HCT116 (cell line): ENCODE measurements at regions not wholly inside any gene's neighbourhood (a gene's known extent, or its start where the extent isn't known, plus 50 kb on each side); places are given as distances from the start of the nearest gene placed in this dataset.

Source experiments
- ATAC-seq: fragments of 200-7000 bp; cut with Tn5 transposase; 2 replicates; pipeline ENCODE4 v1.9.1; 2020; ENCODE audit warnings: mild to moderate bottlenecking, moderate library complexity
- BruUV-seq: library from RNA; stranded (reverse); fragments of 400-500 nt; replicated peaks from 2 replicates; lab custom pipeline; 2021; lab: Mats Ljungman, UMichigan
- CTCF ChIA-PET: fragments of 300-600 bp; sonication (Branson Sonifier 250); formaldehyde crosslinking; loops from one replicate; lab custom pipeline; 2021; ENCODE audit warnings: antibody characterized with exemption; lab: Charles Lee
- POLR2A ChIA-PET: fragments of 300-600, 350-600 bp; sonication (Branson Sonifier 250); formaldehyde crosslinking; loops from one replicate; lab custom pipeline; 2021; ENCODE audit warnings: antibody characterized with exemption; lab: Charles Lee
- RAD21 ChIA-PET, 2 experiments: fragments of 300-600 bp; sonication (Branson Sonifier 250); formaldehyde crosslinking; loops; one replicate each; lab custom pipeline; 2023; ENCODE audit warnings: low total read pairs in 2 of 2; ENCODE audit not compliant: uncharacterized antibody in 2 of 2, unreplicated experiment in 2 of 2, low non-redundant PET in 1 of 2; lab: Charles Lee
- DNase-seq: peaks from one replicate; pipeline ENCODE4 v3.0.0-alpha.2; 2010; ENCODE audit warnings: low read depth, low spot score
- H2AFZ ChIP-seq: fragments of 200-600 bp; shearing (Covaris generic), sonication (generic); 2 replicates; pipeline ENCODE4 v1.6.1; 2017; ENCODE audit warnings: low read depth, mixed run types, mixed read lengths, antibody characterized with exemption, low read length; ENCODE audit not compliant: poor library complexity, severe bottlenecking
- H3K27ac ChIP-seq: 2 replicates; pipeline ENCODE4 v1.5.1; 2012; ENCODE audit warnings: low read depth, low read length
- H3K27me3 ChIP-seq: fragments of 200-600 bp; sonication (generic); 2 replicates; pipeline ENCODE4 v1.6.1; 2016; ENCODE audit warnings: mixed run types, low read length, mixed read lengths; ENCODE audit not compliant: insufficient read depth
- H3K36me3 ChIP-seq, 2 experiments: fragments of 200-500 bp in 1 of 2; fragments of 200-600 bp in 1 of 2; sonication (Bioruptor generic) in 1 of 2; sonication (generic) in 1 of 2; 2 replicates each; pipeline versions ENCODE4 v1.5.1 to v1.6.1; 2014 to 2016; ENCODE audit warnings: low read length in 2 of 2, inconsistent platforms in 1 of 2, mixed read lengths in 1 of 2, mixed run types in 1 of 2; ENCODE audit not compliant: insufficient read depth in 2 of 2, control insufficient read depth in 1 of 2
- H3K4me1 ChIP-seq, 2 experiments: fragments of 200-600 bp in 1 of 2; sonication (generic) in 1 of 2; 2 replicates each; pipeline versions ENCODE4 v1.5.1 to v1.6.1; 2012 to 2017; ENCODE audit warnings: low read length in 2 of 2, inconsistent platforms in 1 of 2, mild to moderate bottlenecking in 1 of 2, mixed read lengths in 1 of 2, mixed run types in 1 of 2, moderate library complexity in 1 of 2; ENCODE audit not compliant: insufficient read depth in 2 of 2, control insufficient read depth in 1 of 2
- H3K4me2 ChIP-seq: fragments of 200-600 bp; sonication (generic); 2 replicates; pipeline ENCODE4 v1.6.1; 2017; ENCODE audit warnings: mixed run types, low read length, mixed read lengths
- H3K4me3 ChIP-seq, 2 experiments: fragments of 200-600 bp in 1 of 2; sonication (generic) in 1 of 2; replicated peaks in 1 of 2; 2 replicates each; pipeline ENCODE4 v1.5.1; 2011 to 2016; ENCODE audit warnings: low read length in 2 of 2, control low read depth in 1 of 2, low read depth in 1 of 2, mild to moderate bottlenecking in 1 of 2, mixed read lengths in 1 of 2, mixed run types in 1 of 2
- H3K79me2 ChIP-seq: fragments of 200-600 bp; sonication (generic); 2 replicates; pipeline ENCODE4 v1.6.1; 2017; ENCODE audit warnings: mild to moderate bottlenecking, mixed run types, low read length, moderate library complexity, mixed read lengths; ENCODE audit not compliant: insufficient read depth
- H3K9ac ChIP-seq: fragments of 200-600 bp; sonication (generic); 2 replicates; pipeline ENCODE4 v1.6.1; 2016; ENCODE audit warnings: low read length, mixed read lengths
- H3K9me2 ChIP-seq: fragments of 200-600 bp; sonication (generic), shearing (Covaris generic); 2 replicates; pipeline ENCODE4 v1.6.1; 2017; ENCODE audit warnings: mixed run types, mild to moderate bottlenecking, moderate library complexity; ENCODE audit not compliant: insufficient read depth
- H3K9me3 ChIP-seq, 2 experiments: fragments of 200-500 bp in 1 of 2; fragments of 200-600 bp in 1 of 2; sonication (Bioruptor generic) in 1 of 2; sonication (generic) in 1 of 2; 2 replicates each; pipeline ENCODE4 v1.6.1; 2014 to 2017; ENCODE audit warnings: low read length in 2 of 2, mixed read lengths in 2 of 2, inconsistent platforms in 1 of 2, low read depth in 1 of 2, mild to moderate bottlenecking in 1 of 2, mixed run types in 1 of 2, moderate library complexity in 1 of 2; ENCODE audit not compliant: control insufficient read depth in 1 of 2, insufficient read depth in 1 of 2
- H4K20me1 ChIP-seq: fragments of 200-600 bp; sonication (generic), shearing (Covaris generic); 2 replicates; pipeline ENCODE4 v1.6.1; 2017; ENCODE audit warnings: mixed run types, mild to moderate bottlenecking, moderate library complexity; ENCODE audit not compliant: insufficient read depth
- CEBPB ChIP-seq: IDR thresholded peaks from 2 replicates; pipeline ENCODE4 v1.6.1; 2012; ENCODE audit warnings: low read depth
- CTCF ChIP-seq, 3 experiments: fragments of 200-600 bp in 1 of 3; sonication (generic) in 1 of 3; IDR thresholded peaks in 2 of 3; conservative IDR thresholded peaks in 1 of 3; 2 replicates each; pipeline ENCODE4 v1.5.1; 2012 to 2017; ENCODE audit warnings: low read depth in 2 of 3, low read length in 2 of 3, antibody characterized with exemption in 1 of 3, borderline replicate concordance in 1 of 3, control low read depth in 1 of 3, mild to moderate bottlenecking in 1 of 3, mixed read lengths in 1 of 3, mixed run types in 1 of 3, moderate library complexity in 1 of 3; ENCODE audit not compliant: insufficient read depth in 1 of 3
- ELF1 ChIP-seq: IDR thresholded peaks from 2 replicates; pipeline ENCODE4 v1.6.1; 2012; ENCODE audit warnings: low read depth, borderline replicate concordance
- EZH2phosphoT487 ChIP-seq: fragments of 200-600 bp; IDR thresholded peaks from 2 replicates; pipeline ENCODE4 v1.6.1; 2018; ENCODE audit warnings: antibody characterized with exemption, borderline replicate concordance
- FOSL1 ChIP-seq: IDR thresholded peaks from 2 replicates; pipeline ENCODE4 v1.6.1; 2012; ENCODE audit warnings: low read depth
- SRF ChIP-seq: IDR thresholded peaks from 2 replicates; pipeline ENCODE4 v1.6.1; 2012; ENCODE audit warnings: low read depth
- TCF7L2 ChIP-seq: IDR thresholded peaks from 2 replicates; pipeline ENCODE4 v1.7.0; 2011; ENCODE audit warnings: borderline replicate concordance, inconsistent platforms; ENCODE audit not compliant: insufficient read depth, insufficient read length; ENCODE audit errors: extremely low read depth
- YY1 ChIP-seq: IDR thresholded peaks from 2 replicates; pipeline ENCODE4 v1.6.1; 2011; ENCODE audit warnings: low read length, low read depth, moderate library complexity, mild to moderate bottlenecking; ENCODE audit not compliant: insufficient replicate concordance; ENCODE audit errors: extremely low read depth
- ZBTB33 ChIP-seq: IDR thresholded peaks from 2 replicates; pipeline ENCODE4 v1.6.1; 2011; ENCODE audit warnings: mild to moderate bottlenecking, low read length, moderate library complexity; ENCODE audit not compliant: insufficient replicate concordance; ENCODE audit errors: extremely low read depth
- intact Hi-C: fragments of 100-400 bp; cut with micrococcal nuclease; formaldehyde crosslinking; loops from 2 replicates; pipeline ENCODE4 v1.10.0; 2022

- intact Hi-C loops: no loop called here
- TF ChIP-seq EZH2phosphoT487: no peak
- no peak for TF ChIP-seq FOSL1
- no peak for TF ChIP-seq ELF1
- Histone ChIP-seq H3K27me3 (peaks cover 55% of the 10 kb centered on the region), H3K9me2 (no peaks in the 10 kb centered on the region), H3K4me1 (no peaks in the 10 kb centered on the region), H3K27ac (no peak overlapping the region), H3K4me3 (no peak overlapping the region), H3K9ac (no peak overlapping the region), H3K4me2 (no peak overlapping the region), H2AFZ (no peak overlapping the region), H3K79me2 (no peaks in the 10 kb centered on the region), H4K20me1 (no peaks in the 10 kb centered on the region), H3K9me3 (no peaks in the 10 kb centered on the region), H3K36me3 (no peaks in the 10 kb centered on the region)
- DNase-seq (no peak), ATAC-seq (no peak)
- CTCF ChIA-PET: no interaction called here
- POLR2A ChIA-PET: no interaction called here
- RAD21 ChIA-PET: no interaction called here
- BruUV-seq: no TSS peak
Observed at GRCh38 chr10:111936143-111936542, 247.4 kb downstream of the GPAM start.

- TF ChIP-seq CTCF (IDR thresholded peaks at IDR 0.05 in 2 of 3, conservative IDR thresholded peaks at IDR 0.05 in 1 of 3; ENCODE audit: borderline replicate concordance in 1 of 3, insufficient read depth in 1 of 3, low read depth in 2 of 3, low read length in 2 of 3) (peak in 2 of 3 experiments; percentile 17 to 24; a peak in 2 of 6 replicates), EZH2phosphoT487 (no peak), TCF7L2 (no peak), YY1 (no peak), SRF (no peak), ZBTB33 (no peak), CEBPB (no peak)
- no TSS peak for BruUV-seq
- peaks cover 29% of the 10 kb centered on the region for H3K27me3 ChIP-seq
- RAD21 ChIA-PET: no interaction called here
- H3K36me3 ChIP-seq: no peaks in the 10 kb centered on the region
- H3K9ac ChIP-seq: no peak overlapping the region
- no peak overlapping the region for H3K4me3 ChIP-seq
- H3K79me2 ChIP-seq: no peaks in the 10 kb centered on the region
- no peak overlapping the region for H3K27ac ChIP-seq
- intact Hi-C loops: no loop called here
- H2AFZ ChIP-seq: no peak overlapping the region
- no peaks in the 10 kb centered on the region for H3K9me2 ChIP-seq
- POLR2A ChIA-PET: no interaction called here
- H3K9me3 ChIP-seq: no peaks in the 10 kb centered on the region
- no peak for DNase-seq
- no peaks in the 10 kb centered on the region for H4K20me1 ChIP-seq
- CTCF ChIA-PET: no interaction called here
- no peak overlapping the region for H3K4me2 ChIP-seq
- H3K4me1 ChIP-seq: no peaks in the 10 kb centered on the region
- peak; percentile 81 for ATAC-seq
Observed at GRCh38 chr10:111944331-111944730, 239.2 kb downstream of the GPAM start.
